A549 (cell line): ENCODE measurements at regions not wholly inside any gene's neighbourhood (a gene's known extent, or its start where the extent isn't known, plus 50 kb on each side); places are given as distances from the start of the nearest gene placed in this dataset.
A peak's percentile ranks its signal among the peaks of the same experiment; 100 is the strongest.

Source experiments
- EP300 ChIP-seq, 2 experiments: fragments of >200 bp; sonication (Bioruptor Twin); formaldehyde crosslinking; IDR thresholded peaks; 2 replicates in 1 of 2; 3 replicates in 1 of 2; pipeline ENCODE4 v1.6.1; 2016 to 2017
- KDM1A ChIP-seq: fragments of 200-600 bp; sonication (generic); IDR thresholded peaks from 2 replicates; pipeline ENCODE4 v1.6.1; 2016; ENCODE audit warnings: low read depth, mild to moderate bottlenecking
- KDM5A ChIP-seq: fragments of 200-600 bp; sonication (generic); IDR thresholded peaks from 2 replicates; pipeline ENCODE4 v1.6.1; 2016; ENCODE audit warnings: antibody characterized with exemption, mild to moderate bottlenecking
- MAZ ChIP-seq: fragments of 150-350 bp; IDR thresholded peaks from 2 replicates; pipeline ENCODE4 v1.6.1; 2014; ENCODE audit warnings: antibody characterized with exemption, low read depth, low read length, borderline replicate concordance
- NR3C1 ChIP-seq: fragments of >200 bp; sonication (Bioruptor Twin); formaldehyde crosslinking; IDR thresholded peaks from 3 replicates; pipeline ENCODE4 v1.6.1; 2017
- PHF8 ChIP-seq: fragments of 200-600 bp; sonication (generic); IDR thresholded peaks from 2 replicates; pipeline ENCODE4 v1.6.1; 2016; ENCODE audit warnings: low read depth, mild to moderate bottlenecking, antibody characterized with exemption, moderate library complexity, borderline replicate concordance
- POLR2A ChIP-seq: IDR thresholded peaks from 2 replicates; pipeline ENCODE4 v1.6.1; 2012; ENCODE audit warnings: mild to moderate bottlenecking, low read length
- RAD21 ChIP-seq, 2 experiments: fragments of >200 bp in 1 of 2; sonication (Bioruptor Twin) in 1 of 2; formaldehyde crosslinking in 1 of 2; IDR thresholded peaks in 1 of 2; conservative IDR thresholded peaks in 1 of 2; 2 replicates in 1 of 2; 3 replicates in 1 of 2; pipeline ENCODE4 v1.6.1; 2012 to 2018; ENCODE audit warnings: inconsistent platforms in 1 of 2
- SMC3 ChIP-seq: fragments of >200 bp; sonication (Bioruptor Twin); formaldehyde crosslinking; IDR thresholded peaks from 3 replicates; pipeline ENCODE4 v1.6.1; 2018; ENCODE audit warnings: inconsistent platforms
- SREBF2 ChIP-seq: fragments of 450-650 bp; IDR thresholded peaks from 2 replicates; pipeline ENCODE4 v1.6.1; 2014; ENCODE audit warnings: mild to moderate bottlenecking, moderate library complexity
- TF ChIP-seq, protein P1 (sequence below): fragments of >200 bp; sonication (Bioruptor Twin); formaldehyde crosslinking; IDR thresholded peaks from 3 replicates; pipeline ENCODE4 v1.5.1; 2016
- TF ChIP-seq, protein P2 (sequence below): fragments of 200-600 bp; sonication (generic); IDR thresholded peaks from 2 replicates; pipeline ENCODE4 v1.6.1; 2016; ENCODE audit warnings: antibody characterized with exemption, mild to moderate bottlenecking, moderate library complexity

DNA sequence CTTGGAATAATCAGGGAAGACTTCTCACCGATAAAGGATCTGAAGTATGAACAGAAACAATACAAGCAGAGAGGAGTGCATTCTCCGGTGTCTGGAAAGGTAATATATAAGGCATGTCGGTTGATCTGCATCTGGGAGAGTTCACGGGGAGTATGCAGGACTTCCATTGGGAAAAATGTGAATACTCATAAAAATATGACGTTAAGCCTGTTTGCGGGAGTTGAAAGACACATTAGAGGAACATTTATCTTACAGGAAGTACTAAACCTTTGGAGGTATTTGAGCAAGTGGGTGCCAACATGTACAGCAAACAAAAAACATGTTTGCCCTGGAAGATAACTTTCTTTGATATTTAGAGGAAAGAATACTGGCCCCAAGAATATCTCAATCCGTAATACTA is 286.8 kb downstream of the SLITRK6 start:
- TF ChIP-seq, protein P1, sequence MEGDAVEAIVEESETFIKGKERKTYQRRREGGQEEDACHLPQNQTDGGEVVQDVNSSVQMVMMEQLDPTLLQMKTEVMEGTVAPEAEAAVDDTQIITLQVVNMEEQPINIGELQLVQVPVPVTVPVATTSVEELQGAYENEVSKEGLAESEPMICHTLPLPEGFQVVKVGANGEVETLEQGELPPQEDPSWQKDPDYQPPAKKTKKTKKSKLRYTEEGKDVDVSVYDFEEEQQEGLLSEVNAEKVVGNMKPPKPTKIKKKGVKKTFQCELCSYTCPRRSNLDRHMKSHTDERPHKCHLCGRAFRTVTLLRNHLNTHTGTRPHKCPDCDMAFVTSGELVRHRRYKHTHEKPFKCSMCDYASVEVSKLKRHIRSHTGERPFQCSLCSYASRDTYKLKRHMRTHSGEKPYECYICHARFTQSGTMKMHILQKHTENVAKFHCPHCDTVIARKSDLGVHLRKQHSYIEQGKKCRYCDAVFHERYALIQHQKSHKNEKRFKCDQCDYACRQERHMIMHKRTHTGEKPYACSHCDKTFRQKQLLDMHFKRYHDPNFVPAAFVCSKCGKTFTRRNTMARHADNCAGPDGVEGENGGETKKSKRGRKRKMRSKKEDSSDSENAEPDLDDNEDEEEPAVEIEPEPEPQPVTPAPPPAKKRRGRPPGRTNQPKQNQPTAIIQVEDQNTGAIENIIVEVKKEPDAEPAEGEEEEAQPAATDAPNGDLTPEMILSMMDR = no peak
- TF ChIP-seq EP300 (IDR thresholded peaks at IDR 0.05) = peak; percentile 14 to 38; a peak in 2 of 5 replicates
- TF ChIP-seq, protein P2, sequence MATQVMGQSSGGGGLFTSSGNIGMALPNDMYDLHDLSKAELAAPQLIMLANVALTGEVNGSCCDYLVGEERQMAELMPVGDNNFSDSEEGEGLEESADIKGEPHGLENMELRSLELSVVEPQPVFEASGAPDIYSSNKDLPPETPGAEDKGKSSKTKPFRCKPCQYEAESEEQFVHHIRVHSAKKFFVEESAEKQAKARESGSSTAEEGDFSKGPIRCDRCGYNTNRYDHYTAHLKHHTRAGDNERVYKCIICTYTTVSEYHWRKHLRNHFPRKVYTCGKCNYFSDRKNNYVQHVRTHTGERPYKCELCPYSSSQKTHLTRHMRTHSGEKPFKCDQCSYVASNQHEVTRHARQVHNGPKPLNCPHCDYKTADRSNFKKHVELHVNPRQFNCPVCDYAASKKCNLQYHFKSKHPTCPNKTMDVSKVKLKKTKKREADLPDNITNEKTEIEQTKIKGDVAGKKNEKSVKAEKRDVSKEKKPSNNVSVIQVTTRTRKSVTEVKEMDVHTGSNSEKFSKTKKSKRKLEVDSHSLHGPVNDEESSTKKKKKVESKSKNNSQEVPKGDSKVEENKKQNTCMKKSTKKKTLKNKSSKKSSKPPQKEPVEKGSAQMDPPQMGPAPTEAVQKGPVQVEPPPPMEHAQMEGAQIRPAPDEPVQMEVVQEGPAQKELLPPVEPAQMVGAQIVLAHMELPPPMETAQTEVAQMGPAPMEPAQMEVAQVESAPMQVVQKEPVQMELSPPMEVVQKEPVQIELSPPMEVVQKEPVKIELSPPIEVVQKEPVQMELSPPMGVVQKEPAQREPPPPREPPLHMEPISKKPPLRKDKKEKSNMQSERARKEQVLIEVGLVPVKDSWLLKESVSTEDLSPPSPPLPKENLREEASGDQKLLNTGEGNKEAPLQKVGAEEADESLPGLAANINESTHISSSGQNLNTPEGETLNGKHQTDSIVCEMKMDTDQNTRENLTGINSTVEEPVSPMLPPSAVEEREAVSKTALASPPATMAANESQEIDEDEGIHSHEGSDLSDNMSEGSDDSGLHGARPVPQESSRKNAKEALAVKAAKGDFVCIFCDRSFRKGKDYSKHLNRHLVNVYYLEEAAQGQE = no peak
- no peak for TF ChIP-seq SREBF2
- TF ChIP-seq KDM5A = no peak
- TF ChIP-seq NR3C1 = no peak
- no peak for TF ChIP-seq MAZ
- no peak for TF ChIP-seq KDM1A
- 0 out of 5 replicates have a peak, but pooled peaks of 1 of the 2 experiments have one; percentile 24 for TF ChIP-seq RAD21 (conservative IDR thresholded peaks at IDR 0.05 in 1 of 2, IDR thresholded peaks at IDR 0.05 in 1 of 2)
- no peak for TF ChIP-seq POLR2A
- TF ChIP-seq SMC3 = 0 out of 3 replicates have a peak, but pooled peaks have one; percentile 7
- TF ChIP-seq PHF8 = no peak
